ENCODE measurements at regions not wholly inside any gene's neighbourhood (a gene's known extent, or its start where the extent isn't known, plus 50 kb on each side); places are given as distances from the start of the nearest gene placed in this dataset.
"Not testable (repeated sequence)": the region's sequence is repeated elsewhere in the genome, so short reads cannot be mapped to it uniquely, and the experiment has no call there.

DNA sequence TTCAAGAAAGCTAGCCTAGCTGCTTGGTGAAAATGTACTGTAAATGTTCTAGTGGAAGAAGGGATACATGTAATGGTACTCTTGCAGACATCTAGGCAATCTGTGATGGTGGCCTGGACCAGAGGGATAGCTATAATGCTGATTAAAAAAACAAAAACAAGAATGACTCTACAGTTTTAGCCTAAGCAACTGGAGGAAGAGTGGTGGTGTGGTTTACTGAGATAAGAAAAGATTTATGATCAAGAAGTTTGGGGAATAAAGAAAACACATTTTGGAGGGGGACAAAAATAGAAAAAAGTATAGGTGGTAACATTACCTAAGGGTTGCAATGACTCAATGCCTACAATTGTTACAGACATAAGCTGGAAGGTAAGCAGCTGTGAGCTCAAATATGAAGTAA lies 1080.7 kb upstream of the CELF4 start:
- CTCF ChIA-PET, result interaction anchor here (0.7 kb wide), 1 partner anchor 358 kb away, joined by 3 read pairs; no protein-coding TSS in a partner anchor

DNA sequence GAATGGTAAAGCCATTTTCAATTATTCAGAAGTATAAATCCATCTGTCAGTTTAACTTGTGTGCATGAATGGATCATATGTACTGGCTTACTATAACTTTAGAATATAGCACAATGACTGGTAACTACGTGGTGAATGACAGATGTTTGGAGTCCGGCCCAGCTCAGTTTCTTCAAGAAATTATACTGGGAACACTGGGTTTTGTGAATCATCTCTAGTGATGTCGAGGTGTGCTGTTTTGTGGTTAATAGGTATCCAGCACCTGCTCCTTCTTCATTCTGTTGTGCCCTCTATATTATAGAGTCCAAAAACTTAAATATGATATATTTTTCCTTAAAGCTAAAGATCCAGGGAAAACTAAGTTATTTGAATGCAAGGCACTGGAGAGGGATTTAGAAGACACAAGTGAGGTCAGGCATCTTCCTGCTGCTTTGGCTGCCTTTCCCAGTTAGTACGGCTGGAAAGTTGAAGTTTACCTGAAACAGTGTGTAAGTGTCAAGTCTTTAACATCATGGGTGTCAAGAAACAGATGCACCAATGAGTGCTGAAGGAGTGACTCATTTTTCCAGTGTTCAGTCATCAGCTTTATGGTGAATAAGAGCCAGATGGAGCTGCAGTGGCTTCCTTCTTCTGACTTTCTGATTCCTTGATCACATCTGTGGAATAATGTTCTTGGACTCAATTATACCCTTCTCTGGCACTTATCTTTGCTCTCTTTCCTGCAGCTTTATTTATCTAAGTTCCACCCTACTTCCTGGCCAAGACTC lies 1079.5 kb upstream of the CELF4 start:
- H3K4me1 Mint-ChIP-seq (ENCODE audit: low read depth), result no peaks in the 10 kb centered on the region
- CTCF ChIA-PET, result no interaction called here
- no peak for DNase-seq
- H3K27me3 Mint-ChIP-seq (ENCODE audit: low read depth), result no peaks in the 10 kb centered on the region
- POLR2A ChIA-PET, result no interaction called here
- H3K27ac Mint-ChIP-seq, result no peak overlapping the region
- no peak for ATAC-seq
- no peaks in the 10 kb centered on the region for H3K9me3 Mint-ChIP-seq (ENCODE audit: insufficient read depth)
- H3K36me3 Mint-ChIP-seq (ENCODE audit: low read depth), result no peaks in the 10 kb centered on the region
- no peak overlapping the region for H3K4me3 Mint-ChIP-seq

More for the DNA sequence above, 1080.7 kb upstream of the CELF4 start:
- Mint-ChIP-seq H3K27ac (no peak overlapping the region), H3K36me3 (ENCODE audit: low read depth) (no peaks in the 10 kb centered on the region), H3K4me3 (no peak overlapping the region), H3K27me3 (ENCODE audit: low read depth) (no peaks in the 10 kb centered on the region), H3K4me1 (ENCODE audit: low read depth) (no peaks in the 10 kb centered on the region), H3K9me3 (ENCODE audit: insufficient read depth) (no peaks in the 10 kb centered on the region)
- DNase-seq (no peak), ATAC-seq (no peak)
- POLR2A ChIA-PET, result no interaction called here

DNA sequence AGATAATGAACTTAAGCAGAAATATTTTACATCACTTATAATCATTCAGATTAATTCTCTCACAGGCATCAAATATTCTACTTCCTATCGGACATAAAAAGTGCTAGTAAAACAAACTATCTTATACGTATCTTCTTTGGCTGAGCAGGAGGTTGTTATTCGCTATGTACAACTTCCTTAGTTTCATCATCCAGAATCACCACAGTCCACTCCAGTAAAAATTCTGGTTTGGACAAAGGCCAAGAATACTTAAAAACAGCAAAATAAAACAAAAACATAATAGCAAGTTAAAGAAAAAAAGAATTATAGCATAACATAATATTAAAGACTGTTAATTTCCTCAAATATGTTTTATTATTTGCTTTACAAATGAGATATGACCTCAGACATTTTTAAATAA lies 1077.1 kb upstream of the CELF4 start:
- CTCF ChIA-PET, result no interaction called here
- Mint-ChIP-seq H3K4me3 (no peak overlapping the region), H3K27me3 (ENCODE audit: low read depth) (no peaks in the 10 kb centered on the region), H3K4me1 (ENCODE audit: low read depth) (no peaks in the 10 kb centered on the region), H3K9me3 (ENCODE audit: insufficient read depth) (no peaks in the 10 kb centered on the region), H3K27ac (no peak overlapping the region), H3K36me3 (ENCODE audit: low read depth) (no peaks in the 10 kb centered on the region)
- no peak for DNase-seq
- no peak for ATAC-seq
- POLR2A ChIA-PET, result no interaction called here

DNA sequence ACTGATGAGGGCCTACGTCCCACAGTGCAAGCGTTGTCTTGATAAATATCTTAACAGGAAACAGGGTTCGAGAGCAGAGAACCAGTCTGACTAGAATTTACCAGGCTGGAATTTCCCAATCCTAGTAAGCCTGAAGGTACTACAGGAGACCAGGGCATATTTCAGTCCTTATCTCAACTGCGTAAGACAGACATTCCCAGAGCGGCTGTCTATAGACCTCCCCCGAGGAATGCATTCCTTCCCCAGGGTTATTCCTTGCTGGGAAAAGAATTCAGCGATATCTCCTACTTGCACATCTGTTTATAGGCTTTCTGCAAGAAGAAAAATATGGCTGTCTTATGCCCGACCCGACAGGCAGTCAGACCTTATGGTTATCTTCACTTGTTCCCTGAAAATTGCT lies 1074.1 kb upstream of the CELF4 start:
- H3K4me3 Mint-ChIP-seq; CTCF ChIA-PET; POLR2A ChIA-PET; H3K9me3 Mint-ChIP-seq (ENCODE audit: insufficient read depth); ATAC-seq; H3K36me3 Mint-ChIP-seq (ENCODE audit: low read depth); DNase-seq; H3K27me3 Mint-ChIP-seq (ENCODE audit: low read depth); H3K27ac Mint-ChIP-seq; H3K4me1 Mint-ChIP-seq (ENCODE audit: low read depth): not testable (repeated sequence)

DNA sequence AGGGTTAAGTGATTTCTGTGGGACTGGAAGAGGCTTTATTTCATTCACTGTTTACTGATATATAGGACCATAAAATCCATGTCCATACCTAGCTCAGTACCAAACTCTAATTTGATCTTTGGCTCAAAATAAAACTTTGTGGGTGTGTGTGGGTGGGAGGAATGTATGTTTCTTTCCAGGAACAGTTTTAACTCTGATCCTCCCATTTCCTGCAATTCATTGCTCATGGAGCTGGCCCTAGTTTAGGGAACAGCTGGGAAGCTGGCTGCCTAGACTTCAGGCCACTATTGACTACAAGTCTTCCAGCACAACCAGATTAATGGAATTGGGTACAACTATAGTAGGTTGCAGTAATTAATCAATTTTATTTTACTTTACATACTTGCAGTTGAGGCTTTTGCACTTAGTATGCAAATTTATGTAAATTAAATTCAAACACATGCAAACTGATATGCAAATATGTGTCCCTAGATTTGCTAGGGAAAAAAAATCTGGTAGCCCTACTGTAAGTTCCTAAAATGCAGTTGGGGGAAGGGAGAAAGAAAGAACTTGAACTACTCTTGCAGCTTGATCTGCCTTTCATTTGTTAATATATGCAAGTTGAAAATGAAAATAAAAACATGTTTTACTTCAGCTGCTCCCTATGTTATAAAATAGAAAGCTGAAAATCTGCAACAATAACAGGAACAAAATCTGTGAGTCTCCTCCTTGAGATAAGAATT lies 1070.3 kb upstream of the CELF4 start:
- Mint-ChIP-seq H3K4me1 (ENCODE audit: low read depth) (no peaks in the 10 kb centered on the region), H3K4me3 (no peak overlapping the region), H3K27ac (no peak overlapping the region), H3K27me3 (ENCODE audit: low read depth) (no peaks in the 10 kb centered on the region), H3K36me3 (ENCODE audit: low read depth) (no peaks in the 10 kb centered on the region), H3K9me3 (ENCODE audit: insufficient read depth) (no peaks in the 10 kb centered on the region)
- CTCF ChIA-PET, result interaction anchor here (1.0 kb wide), 1 partner anchor 12 kb away, joined by 3 read pairs; no protein-coding TSS in a partner anchor
- DNase-seq (no peak), ATAC-seq (no peak)
- POLR2A ChIA-PET, result no interaction called here

DNA sequence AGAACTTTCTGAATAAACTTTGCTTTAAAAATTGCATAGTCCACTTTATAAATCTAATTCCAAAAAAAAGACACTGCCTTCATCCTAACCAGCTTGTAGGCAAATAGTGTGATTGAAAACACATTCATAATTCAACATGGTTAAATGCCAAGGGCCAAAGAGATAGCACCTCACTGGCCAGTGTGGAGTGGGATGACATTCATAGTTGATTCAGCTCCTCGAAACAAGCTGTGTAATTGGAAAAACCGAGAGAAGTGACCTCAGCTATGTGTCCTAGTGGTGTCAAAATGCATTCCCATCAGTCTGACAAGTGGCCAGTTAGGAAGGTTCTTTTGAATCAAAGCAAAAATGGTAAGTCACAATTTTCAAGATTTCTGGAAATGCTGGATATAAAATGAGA lies 1068.5 kb upstream of the CELF4 start:
- ATAC-seq (no peak), DNase-seq (no peak)
- ChIA-PET CTCF (no interaction called here), POLR2A (no interaction called here)
- H3K27ac Mint-ChIP-seq, result no peak overlapping the region
- no peak overlapping the region for H3K4me3 Mint-ChIP-seq
- H3K4me1 Mint-ChIP-seq (ENCODE audit: low read depth), result no peaks in the 10 kb centered on the region
- no peaks in the 10 kb centered on the region for H3K9me3 Mint-ChIP-seq (ENCODE audit: insufficient read depth)
- H3K36me3 Mint-ChIP-seq (ENCODE audit: low read depth), result no peaks in the 10 kb centered on the region
- no peaks in the 10 kb centered on the region for H3K27me3 Mint-ChIP-seq (ENCODE audit: low read depth)

DNA sequence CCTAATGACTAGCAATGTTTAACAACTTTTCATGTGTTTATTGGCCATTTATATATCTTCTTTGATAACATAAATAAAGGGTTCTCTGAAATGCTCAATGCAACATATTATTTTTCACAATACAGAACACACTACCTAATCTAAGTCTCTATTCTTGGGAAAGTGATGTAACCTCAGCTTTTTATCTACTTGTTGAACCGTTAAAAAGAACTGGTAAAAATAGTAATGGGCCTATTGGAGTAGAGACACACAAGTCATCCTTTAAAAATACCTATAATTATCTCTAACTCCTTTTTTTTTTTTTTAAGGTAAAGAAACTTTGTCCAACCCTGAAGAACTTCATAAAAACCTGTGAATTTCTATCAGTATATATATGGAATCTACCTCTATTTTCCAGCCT lies 1067.7 kb upstream of the CELF4 start:
- Mint-ChIP-seq H3K27me3 (ENCODE audit: low read depth) (no peaks in the 10 kb centered on the region), H3K4me3 (no peak overlapping the region)
- POLR2A ChIA-PET, result no interaction called here

DNA sequence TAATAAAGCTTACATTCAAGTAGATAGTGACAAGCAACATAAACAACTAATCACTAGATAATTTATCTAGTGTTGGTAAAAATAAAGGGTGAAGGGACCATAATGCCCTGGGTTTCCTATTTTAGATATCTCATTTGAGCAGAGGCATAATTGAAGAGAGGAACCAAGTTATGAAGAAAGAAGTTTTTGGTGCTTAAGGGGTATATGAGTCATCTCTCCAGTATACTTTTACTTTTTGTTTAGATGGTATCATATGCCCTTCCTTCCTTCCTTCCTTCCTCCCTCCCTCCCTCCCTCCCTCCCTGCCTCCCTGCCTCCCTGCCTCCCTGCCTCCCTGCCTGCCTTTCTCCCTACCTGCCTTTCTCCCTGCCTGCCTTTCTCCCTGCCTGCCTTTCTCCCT lies 1053.5 kb upstream of the CELF4 start:
- Mint-ChIP-seq H3K27ac (no peak overlapping the region), H3K36me3 (ENCODE audit: low read depth) (no peaks in the 10 kb centered on the region), H3K27me3 (ENCODE audit: low read depth) (no peaks in the 10 kb centered on the region), H3K9me3 (ENCODE audit: insufficient read depth) (no peaks in the 10 kb centered on the region), H3K4me1 (ENCODE audit: low read depth) (no peaks in the 10 kb centered on the region), H3K4me3 (no peak overlapping the region)
- ATAC-seq (no peak), DNase-seq (no peak)
- ChIA-PET POLR2A (no interaction called here), CTCF (no interaction called here)

More for the DNA sequence above, 1067.7 kb upstream of the CELF4 start:
- Mint-ChIP-seq H3K9me3 (ENCODE audit: insufficient read depth) (no peaks in the 10 kb centered on the region), H3K4me1 (ENCODE audit: low read depth) (no peaks in the 10 kb centered on the region), H3K36me3 (ENCODE audit: low read depth) (no peaks in the 10 kb centered on the region), H3K27ac (no peak overlapping the region)
- ATAC-seq (no peak), DNase-seq (no peak)
- CTCF ChIA-PET, result no interaction called here

DNA sequence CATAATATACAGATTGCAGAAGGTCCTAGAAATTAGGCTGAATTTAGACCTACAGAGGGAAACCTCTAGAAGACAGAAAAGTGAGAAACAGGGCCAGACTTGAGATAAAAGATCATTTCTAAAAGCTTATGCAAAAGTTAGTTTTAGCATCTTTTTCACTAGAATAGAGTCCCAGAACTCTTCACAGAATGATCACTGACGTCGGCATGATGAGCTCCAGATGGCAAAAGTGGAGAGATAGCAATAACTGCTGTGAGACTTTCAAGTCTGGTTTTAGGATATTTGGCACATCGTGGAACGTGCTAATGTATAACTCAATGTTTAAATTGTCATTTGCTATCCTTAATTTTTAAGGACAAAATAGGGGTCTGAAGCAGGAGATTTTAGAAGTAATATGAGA lies 1050.7 kb upstream of the CELF4 start:
- no peak for DNase-seq
- no peak overlapping the region for H3K4me3 Mint-ChIP-seq
- ChIA-PET POLR2A (no interaction called here), CTCF (no interaction called here)
- no peak for ATAC-seq
- H3K27ac Mint-ChIP-seq, result no peak overlapping the region
- no peaks in the 10 kb centered on the region for H3K27me3 Mint-ChIP-seq (ENCODE audit: low read depth)
- H3K36me3 Mint-ChIP-seq (ENCODE audit: low read depth), result no peaks in the 10 kb centered on the region
- H3K4me1 Mint-ChIP-seq (ENCODE audit: low read depth), result no peaks in the 10 kb centered on the region
- H3K9me3 Mint-ChIP-seq (ENCODE audit: insufficient read depth), result no peaks in the 10 kb centered on the region

DNA sequence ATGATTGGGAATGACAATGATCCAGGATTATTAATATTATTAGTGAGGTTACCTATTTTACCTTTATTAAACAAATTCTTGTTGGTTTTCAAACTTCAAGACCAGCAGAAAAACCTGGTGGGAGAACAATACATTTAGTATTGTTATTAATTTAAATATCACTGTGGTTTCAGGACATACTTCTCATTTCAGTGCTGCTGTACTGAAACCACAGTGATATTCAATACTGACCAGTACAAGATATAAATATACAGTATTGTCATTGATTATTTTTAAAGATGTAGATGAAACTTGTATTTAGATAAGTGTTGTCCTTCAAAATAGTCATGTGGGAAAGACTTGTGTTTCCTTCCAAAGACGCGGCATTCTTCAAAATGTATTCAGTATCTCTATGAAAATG lies 1047.3 kb upstream of the CELF4 start:
- CTCF ChIA-PET, result no interaction called here
- Mint-ChIP-seq H3K36me3 (ENCODE audit: low read depth) (no peaks in the 10 kb centered on the region), H3K27me3 (ENCODE audit: low read depth) (no peaks in the 10 kb centered on the region), H3K9me3 (ENCODE audit: insufficient read depth) (no peaks in the 10 kb centered on the region), H3K27ac (no peak overlapping the region), H3K4me1 (ENCODE audit: low read depth) (no peaks in the 10 kb centered on the region), H3K4me3 (no peak overlapping the region)
- DNase-seq (no peak), ATAC-seq (no peak)
- POLR2A ChIA-PET, result no interaction called here

DNA sequence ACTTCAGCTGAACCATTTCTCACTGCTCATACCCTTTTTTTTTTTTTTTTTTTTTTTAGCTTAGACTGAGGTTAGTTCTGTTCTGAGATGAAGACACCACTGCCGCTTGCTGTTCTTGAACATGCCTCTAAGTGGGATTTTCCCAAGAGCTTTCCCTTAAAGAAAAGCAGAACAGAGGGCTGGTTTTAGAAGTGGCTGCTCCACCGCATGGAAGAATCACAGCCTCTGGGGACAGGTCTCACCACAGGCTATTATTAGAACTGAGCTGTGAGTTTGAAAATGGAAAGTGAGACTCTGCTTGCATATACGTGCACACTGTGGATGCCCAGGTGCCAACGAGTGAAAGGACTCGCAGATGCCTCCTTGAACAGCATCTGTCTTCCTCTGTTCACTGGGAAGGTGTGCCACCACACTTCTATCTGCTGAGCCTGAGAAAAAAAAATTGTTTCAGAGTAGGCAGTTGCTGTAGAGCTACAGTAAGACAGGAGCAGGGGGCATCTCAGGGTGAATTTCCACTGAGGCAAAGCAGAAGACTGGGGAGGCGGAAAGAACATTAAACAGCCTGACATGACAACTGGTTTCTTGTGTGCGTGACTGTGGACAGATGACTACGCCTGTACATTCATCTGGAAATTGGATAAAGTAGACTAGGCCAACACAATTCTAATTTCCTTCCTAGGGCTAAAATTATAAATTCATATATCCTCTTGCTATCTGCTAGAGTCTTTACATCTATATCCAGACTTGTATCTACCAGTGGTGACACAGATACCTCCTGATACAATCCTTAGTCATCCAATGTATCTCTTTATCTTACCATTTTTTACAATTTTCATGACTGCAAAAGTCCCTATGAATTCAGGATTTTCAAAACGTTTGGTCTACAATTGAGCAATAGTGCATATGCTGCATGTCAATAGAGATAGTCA lies 1045.7 kb upstream of the CELF4 start:
- DNase-seq (no peak), ATAC-seq (no peak)
- Mint-ChIP-seq H3K36me3 (ENCODE audit: low read depth) (no peaks in the 10 kb centered on the region), H3K4me1 (ENCODE audit: low read depth) (no peaks in the 10 kb centered on the region), H3K9me3 (ENCODE audit: insufficient read depth) (no peaks in the 10 kb centered on the region), H3K27ac (no peak overlapping the region), H3K27me3 (ENCODE audit: low read depth) (no peaks in the 10 kb centered on the region), H3K4me3 (no peak overlapping the region)
- ChIA-PET CTCF (no interaction called here), POLR2A (no interaction called here)

DNA sequence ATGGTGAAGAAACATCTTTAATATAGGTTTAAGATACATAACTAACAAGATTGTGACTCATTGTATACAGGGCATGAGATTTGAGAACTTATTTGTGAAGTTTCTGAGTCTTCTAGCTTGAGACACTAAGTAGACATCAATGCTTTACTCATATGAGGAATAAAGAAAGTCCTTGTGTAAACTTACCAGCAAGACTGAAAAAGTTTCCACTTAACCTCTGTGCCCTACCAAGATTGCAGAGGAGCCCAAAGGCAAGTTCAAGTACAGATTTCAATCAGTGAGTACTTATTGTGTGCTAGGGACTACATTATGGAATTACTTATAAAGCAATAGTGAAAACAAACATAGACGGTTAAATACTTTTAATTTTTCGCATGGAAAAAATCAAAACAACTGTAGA lies 1041.2 kb upstream of the CELF4 start:
- Mint-ChIP-seq H3K36me3 (ENCODE audit: low read depth) (no peaks in the 10 kb centered on the region), H3K27ac (no peak overlapping the region), H3K27me3 (ENCODE audit: low read depth) (no peaks in the 10 kb centered on the region), H3K4me3 (no peak overlapping the region), H3K9me3 (ENCODE audit: insufficient read depth) (no peaks in the 10 kb centered on the region), H3K4me1 (ENCODE audit: low read depth) (no peaks in the 10 kb centered on the region)
- no peak for ATAC-seq
- ChIA-PET CTCF (no interaction called here), POLR2A (no interaction called here)
- DNase-seq, result no peak
